Hepatocyte (in vitro differentiated cells): ENCODE measurements at regions not wholly inside any gene's neighbourhood (a gene's known extent, or its start where the extent isn't known, plus 50 kb on each side); places are given as distances from the start of the nearest gene placed in this dataset.

Experiments used
- DNase-seq: peaks from one replicate; pipeline ENCODE4 v3.0.0-alpha.2; 2016; ENCODE audit warnings: low spot score
- H2AFZ ChIP-seq: fragments of 200-600 bp; sonication (generic); 2 replicates; pipeline ENCODE4 v1.6.0; 2016; ENCODE audit warnings: antibody characterized with exemption, mild to moderate bottlenecking
- H3K27ac ChIP-seq: fragments of 200-600 bp; sonication (generic); 2 replicates; pipeline ENCODE4 v1.5.1; 2016; ENCODE audit warnings: mild to moderate bottlenecking
- H3K27me3 ChIP-seq: fragments of 200-600 bp; sonication (generic); 2 replicates; pipeline ENCODE4 v1.6.1; 2016
- H3K36me3 ChIP-seq: fragments of 200-600 bp; sonication (generic); replicated peaks from 2 replicates; pipeline ENCODE4 v1.5.1; 2016; ENCODE audit warnings: low read depth; ENCODE audit not compliant: insufficient read depth
- H3K4me1 ChIP-seq: fragments of 200-600 bp; sonication (generic); 2 replicates; pipeline ENCODE4 v1.5.1; 2016; ENCODE audit warnings: mild to moderate bottlenecking, moderate library complexity; ENCODE audit not compliant: insufficient read depth
- H3K4me2 ChIP-seq: fragments of 200-600 bp; sonication (generic); 2 replicates; pipeline ENCODE4 v1.6.0; 2016
- H3K4me3 ChIP-seq: fragments of 200-600 bp; sonication (generic); 2 replicates; pipeline ENCODE4 v1.5.1; 2016; ENCODE audit warnings: mild to moderate bottlenecking
- H3K79me2 ChIP-seq: fragments of 200-600 bp; sonication (generic); 2 replicates; pipeline ENCODE4 v1.6.0; 2017; ENCODE audit warnings: mild to moderate bottlenecking
- H3K9me2 ChIP-seq: fragments of 200-600 bp; sonication (generic); replicated peaks from 2 replicates; pipeline ENCODE4 v1.6.0; 2017; ENCODE audit warnings: mild to moderate bottlenecking; ENCODE audit not compliant: insufficient read depth
- H3K9me3 ChIP-seq: fragments of 200-600 bp; sonication (generic); 2 replicates; pipeline ENCODE4 v1.5.1; 2016; ENCODE audit warnings: low read depth, mild to moderate bottlenecking
- H4K20me1 ChIP-seq: fragments of 200-600 bp; sonication (generic); 2 replicates; pipeline ENCODE4 v1.6.0; 2016; ENCODE audit warnings: mild to moderate bottlenecking; ENCODE audit not compliant: insufficient read depth, poor library complexity, severe bottlenecking
- CTCF ChIP-seq: fragments of 200-600 bp; sonication (generic); IDR thresholded peaks from 2 replicates; pipeline ENCODE4 v1.5.1; 2016; ENCODE audit warnings: antibody characterized with exemption, mild to moderate bottlenecking; ENCODE audit not compliant: poor library complexity
- EZH2 ChIP-seq: fragments of 200-600 bp; sonication (generic); IDR thresholded peaks from 2 replicates; pipeline ENCODE4 v1.6.1; 2016; ENCODE audit warnings: antibody characterized with exemption, mild to moderate bottlenecking, borderline replicate concordance
- EZH2phosphoT487 ChIP-seq: fragments of 200-600 bp; sonication (generic); IDR thresholded peaks from one replicate; pipeline ENCODE4 v1.6.1; 2018; ENCODE audit warnings: antibody characterized with exemption, mild to moderate bottlenecking, low read depth, moderate library complexity; ENCODE audit not compliant: unreplicated experiment, severe bottlenecking
- WGBS: methylation state at CpG from one replicate; pipeline ENCODE4 v1.1.6; 2016; ENCODE audit warnings: low lambda C conversion rate; ENCODE audit errors: missing lambda C conversion rate; 5-methylcytosine and 5-hydroxymethylcytosine counted together

- Histone ChIP-seq H3K4me3 (no peak overlapping the region), H2AFZ (no peak overlapping the region), H3K4me1 (no peaks in the 10 kb centered on the region), H3K4me2 (no peak overlapping the region), H3K36me3 (no peaks in the 10 kb centered on the region), H3K9me2 (no peaks in the 10 kb centered on the region), H3K9me3 (no peaks in the 10 kb centered on the region), H3K79me2 (no peaks in the 10 kb centered on the region), H3K27ac (no peak overlapping the region), H4K20me1 (no peaks in the 10 kb centered on the region), H3K27me3 (no peaks in the 10 kb centered on the region)
- WGBS: 82% methylated on average over 8 of the region's 8 CpGs
- no peak for DNase-seq
- TF ChIP-seq CTCF (no peak), EZH2 (no peak), EZH2phosphoT487 (no peak)
These were observed 330.1 kb downstream of the TDRD15 start for GRCh38 chr2:21453723-21454450.

- 86% methylated on average over 2 of the region's 2 CpGs for WGBS
- H3K79me2 ChIP-seq: no peaks in the 10 kb centered on the region
- H3K4me1 ChIP-seq: no peaks in the 10 kb centered on the region
- no peaks in the 10 kb centered on the region for H4K20me1 ChIP-seq
- DNase-seq: no peak
- no peaks in the 10 kb centered on the region for H3K27me3 ChIP-seq
- H3K9me2 ChIP-seq: no peaks in the 10 kb centered on the region
- H3K4me3 ChIP-seq: no peak overlapping the region
- H2AFZ ChIP-seq: no peak overlapping the region
- no peak overlapping the region for H3K4me2 ChIP-seq
- no peaks in the 10 kb centered on the region for H3K36me3 ChIP-seq
- no peak overlapping the region for H3K27ac ChIP-seq
- TF ChIP-seq EZH2phosphoT487 (no peak), EZH2 (no peak), CTCF (no peak)
- no peaks in the 10 kb centered on the region for H3K9me3 ChIP-seq
These were observed 331.1 kb downstream of the TDRD15 start for GRCh38 chr2:21454839-21455238.

GRCh38 chr2:21461754-21462240, 338.0 kb downstream of the TDRD15 start:
- no peaks in the 10 kb centered on the region for H3K27me3 ChIP-seq
- H3K9me3 ChIP-seq: no peaks in the 10 kb centered on the region
- peaks cover 3% of the 10 kb centered on the region for H3K4me1 ChIP-seq
- TF ChIP-seq CTCF (no peak), EZH2phosphoT487 (no peak), EZH2 (no peak)
- DNase-seq: no peak
- H3K4me3 ChIP-seq: no peak overlapping the region
- 92% methylated on average over 3 of the region's 3 CpGs for WGBS
- H3K9me2 ChIP-seq: no peaks in the 10 kb centered on the region
- H3K36me3 ChIP-seq: no peaks in the 10 kb centered on the region
- no peak overlapping the region for H2AFZ ChIP-seq
- H3K4me2 ChIP-seq: no peak overlapping the region
- H3K27ac ChIP-seq: no peak overlapping the region
- H3K79me2 ChIP-seq: no peaks in the 10 kb centered on the region
- H4K20me1 ChIP-seq: no peaks in the 10 kb centered on the region
